ENCODE measurements at regions not wholly inside any gene's neighbourhood (a gene's known extent, or its start where the extent isn't known, plus 50 kb on each side); places are given as distances from the start of the nearest gene placed in this dataset.
A peak's percentile ranks its signal among the peaks of the same experiment; 100 is the strongest.

GRCh38 chr6:100266494-100267401 is 198.0 kb downstream of the SIM1 start:
- DNase-seq, result no peak

- DNase-seq, result no peak
Measured at GRCh38 chr6:100262086-100262485, 202.6 kb downstream of the SIM1 start.

GRCh38 chr6:100261486-100261885 is 203.2 kb downstream of the SIM1 start:
- no peak for DNase-seq

DNA sequence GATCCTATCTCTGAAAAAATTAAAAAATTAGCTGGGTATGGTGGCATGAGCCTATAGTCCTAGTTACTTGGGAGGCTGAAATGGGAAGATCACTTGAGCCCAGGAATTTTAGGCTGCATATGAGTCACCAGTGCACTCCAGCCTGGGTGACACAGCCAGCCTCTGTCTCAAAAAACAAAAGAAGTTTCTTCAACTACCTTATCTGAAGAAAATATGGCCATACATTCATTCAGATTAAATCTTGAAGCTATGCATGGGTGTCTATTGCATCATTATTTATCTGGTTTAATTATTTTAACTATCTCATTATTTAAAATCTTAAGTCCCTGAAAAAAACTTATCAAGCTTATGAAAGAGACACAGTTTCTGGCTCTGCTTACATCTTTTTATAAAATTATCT is 204.1 kb downstream of the SIM1 start:
- no peak for DNase-seq

- DNase-seq, result no peak
Measured at GRCh38 chr6:100259865-100260264, 204.9 kb downstream of the SIM1 start.

- DNase-seq, result peak in 1 of 2 donors; percentile 2
Measured at GRCh38 chr6:100258752-100259151, 206.0 kb downstream of the SIM1 start.

DNA sequence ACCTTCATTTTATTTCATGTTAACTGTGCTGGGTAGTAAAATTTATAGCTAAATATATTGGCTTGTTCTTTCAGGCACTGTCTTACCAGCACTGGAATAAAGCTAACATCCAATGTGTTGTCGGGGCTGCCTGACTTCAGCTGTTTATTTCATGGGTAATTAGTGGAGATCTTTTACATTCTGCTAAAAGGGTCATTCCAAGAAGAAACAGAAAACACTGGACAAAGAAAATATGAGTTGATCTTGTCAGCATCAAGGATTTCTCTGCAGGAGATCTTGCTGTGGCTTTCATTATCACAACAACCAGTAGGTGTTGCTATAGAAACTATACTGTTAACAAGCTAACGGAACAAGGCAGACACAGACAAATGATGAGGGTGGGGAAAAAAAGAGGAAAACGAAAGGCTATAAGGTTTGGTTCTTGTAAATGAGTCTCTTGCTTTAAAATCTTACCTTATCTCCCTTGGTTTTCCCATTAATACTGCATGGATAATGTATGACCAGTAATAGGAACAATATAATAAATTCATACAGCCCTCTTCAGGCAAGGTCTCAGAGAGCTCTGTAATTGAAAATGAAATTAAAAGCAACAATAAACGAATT is 206.8 kb downstream of the SIM1 start:
- peak in 1 of 2 donors; percentile 37 for DNase-seq

GRCh38 chr6:100255701-100256100 is 209.0 kb downstream of the SIM1 start:
- DNase-seq, result no peak

GRCh38 chr6:100247123-100247522 is 217.6 kb downstream of the SIM1 start:
- DNase-seq, result no peak

- no peak for DNase-seq
Measured at GRCh38 chr6:100246206-100246605, 218.5 kb downstream of the SIM1 start.

GRCh38 chr6:100240798-100241197 is 223.9 kb downstream of the SIM1 start:
- DNase-seq, result no peak

- no peak for DNase-seq
Measured at GRCh38 chr6:100237821-100238220, 226.9 kb downstream of the SIM1 start.

- DNase-seq, result no peak
Measured at GRCh38 chr6:100236389-100236788, 228.3 kb downstream of the SIM1 start.

GRCh38 chr6:100235631-100236030 is 229.1 kb downstream of the SIM1 start:
- no peak for DNase-seq

- no peak for DNase-seq
Measured at GRCh38 chr6:100234625-100235024, 230.1 kb downstream of the SIM1 start.

DNA sequence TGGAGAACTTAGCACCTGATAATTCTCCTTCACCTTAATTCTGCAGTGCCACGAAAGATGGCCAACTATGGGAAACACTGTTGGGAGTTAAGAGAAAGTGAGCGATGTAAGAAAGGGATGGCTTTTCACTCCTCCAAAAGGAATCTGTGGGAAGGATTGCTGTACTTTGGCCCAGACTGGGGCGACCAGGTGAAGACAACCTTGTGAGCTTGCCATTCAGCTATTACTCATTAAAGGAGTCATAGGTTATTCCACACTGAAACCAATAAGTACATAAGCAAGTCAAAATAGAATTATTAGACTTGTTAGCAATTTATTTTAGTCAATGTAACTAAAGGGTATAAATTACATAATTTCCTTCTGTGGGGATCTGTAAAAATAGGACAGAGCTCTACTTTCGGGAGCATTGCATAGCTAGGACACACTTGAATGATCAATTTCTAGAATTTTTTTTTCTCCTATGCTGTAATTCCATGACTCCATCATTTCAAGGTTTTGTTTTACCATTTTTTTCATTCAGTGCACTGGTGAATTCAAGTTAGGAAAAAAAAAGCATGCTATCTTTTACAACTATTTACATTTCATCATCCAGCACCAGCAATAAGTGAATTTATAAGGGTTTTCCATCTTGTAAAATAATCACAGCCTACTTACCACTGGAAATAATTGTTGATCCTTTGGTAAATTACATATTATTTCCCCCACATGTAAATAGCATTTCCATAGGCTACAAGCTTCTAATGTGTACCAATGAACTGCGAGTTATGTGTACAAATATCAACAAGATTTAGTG is 231.7 kb downstream of the SIM1 start:
- DNase-seq, result no peak

- DNase-seq, result no peak
Measured at GRCh38 chr6:100230953-100231316, 233.8 kb downstream of the SIM1 start.

GRCh38 chr6:100230115-100230952 is 234.4 kb downstream of the SIM1 start:
- no peak for DNase-seq

GRCh38 chr6:100229512-100229911 is 235.2 kb downstream of the SIM1 start:
- DNase-seq, result no peak

GRCh38 chr6:100228834-100229441 is 234.9 kb upstream of the MCHR2 start:
- peak; percentile 52 to 59 for DNase-seq

GRCh38 chr6:100228437-100228833 is 234.4 kb upstream of the MCHR2 start:
- no peak for DNase-seq

GRCh38 chr6:100226811-100227210 is 232.8 kb upstream of the MCHR2 start:
- DNase-seq, result no peak
